Neural cell (in vitro differentiated cells): ENCODE measurements at regions not wholly inside any gene's neighbourhood (a gene's known extent, or its start where the extent isn't known, plus 50 kb on each side); places are given as distances from the start of the nearest gene placed in this dataset.

Experiments
- EZH2 ChIP-seq: fragments of 200-600, 300-800 bp; shearing (Covaris generic), sonication (generic); IDR thresholded peaks from 2 replicates; pipeline ENCODE4 v1.6.1; 2014; ENCODE audit warnings: antibody characterized with exemption, low read length, borderline replicate concordance, mild to moderate bottlenecking; ENCODE audit not compliant: insufficient read depth, poor library complexity, severe bottlenecking
- POLR2AphosphoS5 ChIP-seq: IDR thresholded peaks from 2 replicates; pipeline ENCODE4 v1.6.1; 2012
- TF ChIP-seq, protein P1 (sequence below): fragments of 450-650 bp; IDR thresholded peaks from 2 replicates; pipeline ENCODE4 v1.5.1; 2014; ENCODE audit warnings: antibody characterized with exemption, mild to moderate bottlenecking, moderate library complexity; ENCODE audit not compliant: poor library complexity, severe bottlenecking
- TF ChIP-seq, protein P2 (sequence below): IDR thresholded peaks from 2 replicates; pipeline ENCODE4 v1.6.1; 2012; ENCODE audit warnings: borderline replicate concordance

- TF ChIP-seq, protein P1, sequence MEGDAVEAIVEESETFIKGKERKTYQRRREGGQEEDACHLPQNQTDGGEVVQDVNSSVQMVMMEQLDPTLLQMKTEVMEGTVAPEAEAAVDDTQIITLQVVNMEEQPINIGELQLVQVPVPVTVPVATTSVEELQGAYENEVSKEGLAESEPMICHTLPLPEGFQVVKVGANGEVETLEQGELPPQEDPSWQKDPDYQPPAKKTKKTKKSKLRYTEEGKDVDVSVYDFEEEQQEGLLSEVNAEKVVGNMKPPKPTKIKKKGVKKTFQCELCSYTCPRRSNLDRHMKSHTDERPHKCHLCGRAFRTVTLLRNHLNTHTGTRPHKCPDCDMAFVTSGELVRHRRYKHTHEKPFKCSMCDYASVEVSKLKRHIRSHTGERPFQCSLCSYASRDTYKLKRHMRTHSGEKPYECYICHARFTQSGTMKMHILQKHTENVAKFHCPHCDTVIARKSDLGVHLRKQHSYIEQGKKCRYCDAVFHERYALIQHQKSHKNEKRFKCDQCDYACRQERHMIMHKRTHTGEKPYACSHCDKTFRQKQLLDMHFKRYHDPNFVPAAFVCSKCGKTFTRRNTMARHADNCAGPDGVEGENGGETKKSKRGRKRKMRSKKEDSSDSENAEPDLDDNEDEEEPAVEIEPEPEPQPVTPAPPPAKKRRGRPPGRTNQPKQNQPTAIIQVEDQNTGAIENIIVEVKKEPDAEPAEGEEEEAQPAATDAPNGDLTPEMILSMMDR, result no peak
- no peak for TF ChIP-seq EZH2
- TF ChIP-seq POLR2AphosphoS5, result no peak
- TF ChIP-seq, protein P2, sequence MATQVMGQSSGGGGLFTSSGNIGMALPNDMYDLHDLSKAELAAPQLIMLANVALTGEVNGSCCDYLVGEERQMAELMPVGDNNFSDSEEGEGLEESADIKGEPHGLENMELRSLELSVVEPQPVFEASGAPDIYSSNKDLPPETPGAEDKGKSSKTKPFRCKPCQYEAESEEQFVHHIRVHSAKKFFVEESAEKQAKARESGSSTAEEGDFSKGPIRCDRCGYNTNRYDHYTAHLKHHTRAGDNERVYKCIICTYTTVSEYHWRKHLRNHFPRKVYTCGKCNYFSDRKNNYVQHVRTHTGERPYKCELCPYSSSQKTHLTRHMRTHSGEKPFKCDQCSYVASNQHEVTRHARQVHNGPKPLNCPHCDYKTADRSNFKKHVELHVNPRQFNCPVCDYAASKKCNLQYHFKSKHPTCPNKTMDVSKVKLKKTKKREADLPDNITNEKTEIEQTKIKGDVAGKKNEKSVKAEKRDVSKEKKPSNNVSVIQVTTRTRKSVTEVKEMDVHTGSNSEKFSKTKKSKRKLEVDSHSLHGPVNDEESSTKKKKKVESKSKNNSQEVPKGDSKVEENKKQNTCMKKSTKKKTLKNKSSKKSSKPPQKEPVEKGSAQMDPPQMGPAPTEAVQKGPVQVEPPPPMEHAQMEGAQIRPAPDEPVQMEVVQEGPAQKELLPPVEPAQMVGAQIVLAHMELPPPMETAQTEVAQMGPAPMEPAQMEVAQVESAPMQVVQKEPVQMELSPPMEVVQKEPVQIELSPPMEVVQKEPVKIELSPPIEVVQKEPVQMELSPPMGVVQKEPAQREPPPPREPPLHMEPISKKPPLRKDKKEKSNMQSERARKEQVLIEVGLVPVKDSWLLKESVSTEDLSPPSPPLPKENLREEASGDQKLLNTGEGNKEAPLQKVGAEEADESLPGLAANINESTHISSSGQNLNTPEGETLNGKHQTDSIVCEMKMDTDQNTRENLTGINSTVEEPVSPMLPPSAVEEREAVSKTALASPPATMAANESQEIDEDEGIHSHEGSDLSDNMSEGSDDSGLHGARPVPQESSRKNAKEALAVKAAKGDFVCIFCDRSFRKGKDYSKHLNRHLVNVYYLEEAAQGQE, result no peak
These were observed 378.4 kb downstream of the CDH7 start for GRCh38 chr18:66129248-66129647.
